ENCODE measurements at regions not wholly inside any gene's neighbourhood (a gene's known extent, or its start where the extent isn't known, plus 50 kb on each side); places are given as distances from the start of the nearest gene placed in this dataset.
"Not testable (repeated sequence)": the region's sequence is repeated elsewhere in the genome, so short reads cannot be mapped to it uniquely, and the experiment has no call there.

DNA sequence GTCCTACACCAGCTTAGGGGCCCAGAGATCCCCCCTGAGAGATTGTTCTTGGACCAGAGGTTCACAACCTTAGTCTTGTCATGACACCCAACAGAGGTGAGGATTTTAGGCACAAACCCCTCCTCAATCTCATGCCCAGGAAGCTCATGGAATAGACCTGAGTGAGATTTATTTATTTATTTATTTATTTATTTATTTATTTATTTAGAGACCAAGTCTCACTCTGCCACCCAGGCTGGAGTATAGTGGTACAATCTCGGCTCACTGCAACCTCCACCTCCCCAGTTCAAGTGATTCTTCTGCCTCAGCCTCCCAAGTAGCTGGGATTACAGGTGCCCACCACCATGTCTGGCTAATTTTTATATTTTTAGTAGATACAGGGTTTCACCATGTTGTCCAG lies 71.4 kb upstream of the TSC22D1 start:
- TF ChIP-seq, protein P1, sequence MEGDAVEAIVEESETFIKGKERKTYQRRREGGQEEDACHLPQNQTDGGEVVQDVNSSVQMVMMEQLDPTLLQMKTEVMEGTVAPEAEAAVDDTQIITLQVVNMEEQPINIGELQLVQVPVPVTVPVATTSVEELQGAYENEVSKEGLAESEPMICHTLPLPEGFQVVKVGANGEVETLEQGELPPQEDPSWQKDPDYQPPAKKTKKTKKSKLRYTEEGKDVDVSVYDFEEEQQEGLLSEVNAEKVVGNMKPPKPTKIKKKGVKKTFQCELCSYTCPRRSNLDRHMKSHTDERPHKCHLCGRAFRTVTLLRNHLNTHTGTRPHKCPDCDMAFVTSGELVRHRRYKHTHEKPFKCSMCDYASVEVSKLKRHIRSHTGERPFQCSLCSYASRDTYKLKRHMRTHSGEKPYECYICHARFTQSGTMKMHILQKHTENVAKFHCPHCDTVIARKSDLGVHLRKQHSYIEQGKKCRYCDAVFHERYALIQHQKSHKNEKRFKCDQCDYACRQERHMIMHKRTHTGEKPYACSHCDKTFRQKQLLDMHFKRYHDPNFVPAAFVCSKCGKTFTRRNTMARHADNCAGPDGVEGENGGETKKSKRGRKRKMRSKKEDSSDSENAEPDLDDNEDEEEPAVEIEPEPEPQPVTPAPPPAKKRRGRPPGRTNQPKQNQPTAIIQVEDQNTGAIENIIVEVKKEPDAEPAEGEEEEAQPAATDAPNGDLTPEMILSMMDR (IDR thresholded peaks at IDR 0.05; ENCODE audit: poor library complexity) = not testable (repeated sequence)
- not testable (repeated sequence) for TF ChIP-seq EZH2 (IDR thresholded peaks at IDR 0.05; ENCODE audit: borderline replicate concordance); EZH2phosphoT487 (IDR thresholded peaks at IDR 0.05; ENCODE audit: low read depth, severe bottlenecking, unreplicated experiment)
